ENCODE measurements at regions not wholly inside any gene's neighbourhood (a gene's known extent, or its start where the extent isn't known, plus 50 kb on each side); places are given as distances from the start of the nearest gene placed in this dataset.

- no peak for TF ChIP-seq CTCF (IDR thresholded peaks at IDR 0.05)
- TF ChIP-seq ZFX (IDR thresholded peaks at IDR 0.05; ENCODE audit: borderline replicate concordance) = no peak
- no peak overlapping the region for H3K27ac ChIP-seq
Observed at GRCh38 chr13:47258384-47258783, 361.5 kb upstream of the HTR2A start.

- H3K27ac ChIP-seq = no peak overlapping the region
- TF ChIP-seq ZFX (IDR thresholded peaks at IDR 0.05; ENCODE audit: borderline replicate concordance) (no peak), CTCF (IDR thresholded peaks at IDR 0.05) (no peak)
Observed at GRCh38 chr13:47256618-47257017, 359.8 kb upstream of the HTR2A start.

DNA sequence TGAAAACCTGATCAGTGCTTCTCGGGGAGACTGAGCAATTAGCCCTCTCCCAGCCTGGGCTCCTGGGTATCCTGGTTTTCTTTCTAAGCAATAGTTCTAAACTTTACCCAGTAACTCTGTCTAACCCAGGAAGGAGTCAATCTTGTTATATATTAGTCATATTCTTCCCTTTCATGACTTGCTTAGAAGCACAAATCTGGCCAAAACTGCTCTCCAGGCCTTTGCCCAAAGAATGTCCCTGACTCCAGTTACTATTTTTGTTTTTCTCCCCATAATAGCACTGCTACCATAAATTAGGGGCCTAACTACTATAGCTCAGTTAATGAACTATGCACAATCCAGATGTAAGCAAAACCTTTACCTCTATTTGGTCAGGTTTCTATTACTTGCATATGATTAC lies 355.8 kb upstream of the HTR2A start:
- no peak for TF ChIP-seq ZFX (IDR thresholded peaks at IDR 0.05; ENCODE audit: borderline replicate concordance)
- TF ChIP-seq CTCF (IDR thresholded peaks at IDR 0.05) = no peak
- no peak overlapping the region for H3K27ac ChIP-seq

DNA sequence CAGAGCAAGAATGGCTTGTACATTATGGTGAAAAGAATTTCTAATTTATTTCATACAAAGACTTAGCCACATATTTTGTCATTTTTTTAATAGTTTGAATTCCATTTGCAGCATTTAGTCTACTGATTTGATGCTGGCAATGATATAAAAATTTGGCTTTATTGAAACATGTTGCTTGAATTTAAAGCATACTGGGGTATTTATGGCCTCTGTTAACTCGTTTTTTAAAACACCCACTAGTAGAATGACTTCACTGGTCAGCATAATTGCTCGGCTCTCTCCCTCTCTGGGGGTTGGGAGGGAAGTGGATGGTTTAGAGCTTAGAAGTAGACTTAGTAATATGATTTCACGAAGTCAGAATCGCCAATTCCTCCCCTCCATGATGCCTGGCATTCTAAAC lies 354.9 kb upstream of the HTR2A start:
- H3K27ac ChIP-seq = no peak overlapping the region
- TF ChIP-seq CTCF (IDR thresholded peaks at IDR 0.05) = no peak
- TF ChIP-seq ZFX (IDR thresholded peaks at IDR 0.05; ENCODE audit: borderline replicate concordance) = no peak

- H3K27ac ChIP-seq = no peak overlapping the region
Observed at GRCh38 chr13:47250146-47250545, 353.3 kb upstream of the HTR2A start.

DNA sequence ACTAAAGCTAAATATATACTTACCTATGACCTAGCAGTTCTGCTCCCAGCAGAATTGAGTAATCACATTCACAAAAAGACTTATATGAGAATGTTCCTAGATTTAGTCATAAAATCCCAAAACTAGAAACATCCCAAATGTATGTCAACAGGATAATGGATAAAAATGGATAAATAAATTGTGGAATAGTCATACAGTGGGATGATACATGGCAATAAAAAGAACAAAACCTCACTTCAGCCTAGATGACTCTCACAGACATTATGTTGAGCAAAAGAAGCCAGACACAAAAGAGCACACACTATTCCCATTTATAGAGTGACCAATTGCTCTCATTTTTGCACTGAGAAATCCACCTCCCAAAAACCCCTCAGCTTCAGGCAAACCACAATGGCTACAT lies 352.4 kb upstream of the HTR2A start:
- no peak overlapping the region for H3K27ac ChIP-seq
- TF ChIP-seq CTCF (IDR thresholded peaks at IDR 0.05) (no peak), ZFX (IDR thresholded peaks at IDR 0.05; ENCODE audit: borderline replicate concordance) (no peak)

More at GRCh38 chr13:47250146-47250545, 353.3 kb upstream of the HTR2A start:
- TF ChIP-seq CTCF (IDR thresholded peaks at IDR 0.05) (no peak), ZFX (IDR thresholded peaks at IDR 0.05; ENCODE audit: borderline replicate concordance) (no peak)

DNA sequence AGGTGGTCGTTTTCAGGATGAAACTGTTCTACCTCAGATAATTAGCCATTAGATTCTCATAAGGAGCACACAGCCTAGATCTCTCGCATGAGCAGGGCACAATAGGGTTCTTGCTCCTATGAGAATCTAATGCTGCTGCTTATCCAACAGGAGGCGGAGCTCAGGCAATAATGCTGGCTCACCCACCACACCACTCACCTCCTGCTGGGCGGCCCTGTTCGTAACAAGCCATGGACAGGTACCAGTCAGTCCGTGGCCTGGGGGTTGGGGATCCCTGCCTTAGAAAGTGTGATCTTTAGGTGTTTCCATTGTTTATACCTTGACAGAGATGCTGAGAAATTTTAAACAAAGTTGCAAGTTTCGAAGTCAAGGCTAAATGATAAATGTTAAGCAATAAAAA lies 344.6 kb upstream of the HTR2A start:
- no peak overlapping the region for H3K27ac ChIP-seq
- no peak for TF ChIP-seq ZFX (IDR thresholded peaks at IDR 0.05; ENCODE audit: borderline replicate concordance)
- no peak for TF ChIP-seq CTCF (IDR thresholded peaks at IDR 0.05)

Data from 22Rv1 (cell line).